Breast epithelium (tissue), 3 donors: ENCODE measurements at regions not wholly inside any gene's neighbourhood (a gene's known extent, or its start where the extent isn't known, plus 50 kb on each side); places are given as distances from the start of the nearest gene placed in this dataset.

Experiments used
- CTCF ChIP-seq, 3 donors: fragments of 450-650 bp; IDR thresholded peaks; one replicate each; pipeline ENCODE4 v1.5.1; 2016 to 2017; ENCODE audit warnings: antibody characterized with exemption in 3 of 3, mild to moderate bottlenecking in 3 of 3, moderate library complexity in 3 of 3
- POLR2AphosphoS5 ChIP-seq, 3 donors: sonication (generic); formaldehyde crosslinking; IDR thresholded peaks; one replicate each; pipeline ENCODE4 v1.6.1; 2017; ENCODE audit warnings: antibody characterized with exemption in 3 of 3

GRCh38 chr2:239722760-239723470 is 302.2 kb downstream of the NDUFA10 start:
- TF ChIP-seq POLR2AphosphoS5 (IDR thresholded peaks at IDR 0.05), result no peak
- TF ChIP-seq CTCF (IDR thresholded peaks at IDR 0.05), result no peak
